ENCODE measurements at regions not wholly inside any gene's neighbourhood (a gene's known extent, or its start where the extent isn't known, plus 50 kb on each side); places are given as distances from the start of the nearest gene placed in this dataset.

- TF ChIP-seq CTCF (IDR thresholded peaks at IDR 0.05; ENCODE audit: low read depth, low read length, poor library complexity, severe bottlenecking) (no peak), EZH2phosphoT487 (IDR thresholded peaks at IDR 0.05; ENCODE audit: borderline replicate concordance, low read length) (no peak)
Measured at GRCh38 chr18:64276311-64277090, 127.6 kb upstream of the LINC00305 start.
